Nephron (organoid): ENCODE measurements at regions not wholly inside any gene's neighbourhood (a gene's known extent, or its start where the extent isn't known, plus 50 kb on each side); places are given as distances from the start of the nearest gene placed in this dataset.

Source experiments
- H3K27ac Mint-ChIP-seq, 3 experiments: 2 replicates each; pipeline ENCODE4 v1.8.0; 2020; ENCODE audit warnings: mixed read lengths in 3 of 3, mild to moderate bottlenecking in 2 of 3, moderate library complexity in 1 of 3
- H3K27me3 Mint-ChIP-seq: 2 replicates; pipeline ENCODE4 v1.8.0; 2021; ENCODE audit warnings: low read depth, mild to moderate bottlenecking, moderate library complexity, mixed read lengths
- H3K36me3 Mint-ChIP-seq: 2 replicates; pipeline ENCODE4 v1.8.0; 2020; ENCODE audit warnings: low read depth, mixed read lengths
- H3K4me1 Mint-ChIP-seq: 2 replicates; pipeline ENCODE4 v1.8.0; 2020; ENCODE audit warnings: mixed read lengths
- H3K4me3 Mint-ChIP-seq, 3 experiments: 2 replicates each; pipeline ENCODE4 v1.8.0; 2020; ENCODE audit warnings: mild to moderate bottlenecking in 3 of 3, mixed read lengths in 3 of 3, moderate library complexity in 2 of 3
- H3K9me3 Mint-ChIP-seq: 2 replicates; pipeline ENCODE4 v1.8.0; 2020; ENCODE audit warnings: mixed read lengths
- CTCF ChIP-seq, 3 experiments: fragments of 200-600 bp; sonication (generic); IDR thresholded peaks; one replicate each; pipeline ENCODE4 v1.5.0; 2021; ENCODE audit warnings: antibody characterized with exemption in 3 of 3; ENCODE audit not compliant: unreplicated experiment in 3 of 3

GRCh38 chr2:102092535-102092934 is 50.0 kb upstream of the IL1R1 start:
- Mint-ChIP-seq H3K4me1 (peaks cover 17% of the 10 kb centered on the region), H3K27ac (peak overlapping the region; percentile 61 to 72 (median 63))

More at GRCh38 chr2:102092535-102092934, 50.0 kb upstream of the IL1R1 start:
- no peaks in the 10 kb centered on the region for H3K27me3 Mint-ChIP-seq
- peaks cover 15% of the 10 kb centered on the region for H3K36me3 Mint-ChIP-seq
- no peak for TF ChIP-seq CTCF (IDR thresholded peaks at IDR 0.05; ENCODE audit: unreplicated experiment in 3 of 3)
- H3K4me3 Mint-ChIP-seq: peak overlapping the region in 1 of 3 experiments; percentile 5
- H3K9me3 Mint-ChIP-seq: peaks cover 21% of the 10 kb centered on the region
